HepG2 (cell line): ENCODE measurements at regions not wholly inside any gene's neighbourhood (a gene's known extent, or its start where the extent isn't known, plus 50 kb on each side); places are given as distances from the start of the nearest gene placed in this dataset.

Experiments
- ATAC-seq: fragments of 200-7000 bp; cut with Tn5 transposase; 3 replicates; pipeline ENCODE4 v1.9.1; 2020; ENCODE audit warnings: mild to moderate bottlenecking, moderate library complexity
- BruUV-seq: library from RNA; stranded (reverse); fragments of 400-500 nt; replicated peaks from 2 replicates; lab custom pipeline; 2021; lab: Mats Ljungman, UMichigan
- CTCF ChIA-PET: fragments of 300-600 bp; formaldehyde crosslinking; extraction: SDS; loops from one replicate; lab custom pipeline; 2021; ENCODE audit warnings: low total read pairs, inconsistent platforms, low intra/inter-chr PET ratio; lab: Yijun Ruan, JAX
- POLR2A ChIA-PET: fragments of 350-600 bp; sonication (Branson Sonifier 250); formaldehyde crosslinking; loops from one replicate; lab custom pipeline; 2020; ENCODE audit warnings: antibody characterized with exemption, inconsistent platforms; lab: Yijun Ruan, JAX
- DNase-seq: peaks from one replicate; pipeline ENCODE4 v3.0.0-alpha.2; 2015; ENCODE audit warnings: low spot score
- FAIRE-seq: peaks from 3 replicates; lab custom pipeline; 2011; peaks lifted over from hg19 to GRCh38; lab: Jason Lieb, UNC
- H2AFZ ChIP-seq: one replicate; pipeline ENCODE4 v1.6.1; 2011; ENCODE audit warnings: low read length, inconsistent platforms
- H3K27ac ChIP-seq: fragments of 300-600 bp; 3 replicates; pipeline ENCODE4 v1.8.0; 2011; ENCODE audit warnings: mixed run types, mild to moderate bottlenecking, mixed read lengths, low read length, inconsistent platforms; ENCODE audit not compliant: insufficient read depth; ENCODE audit errors: extremely low read length
- H3K27me3 ChIP-seq, 2 experiments: fragments of 200-600 bp in 1 of 2; 2 replicates in 1 of 2; 3 replicates in 1 of 2; pipeline versions ENCODE4 v1.6.0 to v1.8.0; 2011; ENCODE audit warnings: low read length in 2 of 2, mild to moderate bottlenecking in 2 of 2, moderate library complexity in 2 of 2, inconsistent platforms in 1 of 2; ENCODE audit not compliant: insufficient read depth in 2 of 2, control insufficient read depth in 1 of 2
- H3K36me3 ChIP-seq, 2 experiments: fragments of 200-600 bp in 1 of 2; replicated peaks in 1 of 2; 2 replicates in 1 of 2; 3 replicates in 1 of 2; pipeline versions ENCODE4 v1.5.1 to v1.8.0; 2011; ENCODE audit warnings: low read length in 2 of 2, inconsistent platforms in 1 of 2; ENCODE audit not compliant: insufficient read depth in 2 of 2, control insufficient read depth in 1 of 2
- H3K4me1 ChIP-seq: 2 replicates; pipeline ENCODE4 v1.5.1; 2012; ENCODE audit warnings: low read length, inconsistent platforms; ENCODE audit not compliant: insufficient read depth
- H3K4me2 ChIP-seq: 2 replicates; pipeline ENCODE4 v1.6.0; 2011; ENCODE audit warnings: low read depth, low read length, inconsistent platforms
- H3K4me3 ChIP-seq, 3 experiments: fragments of 200-600 bp in 1 of 3; sonication (generic), shearing (Covaris generic) in 1 of 3; replicated peaks in 1 of 3; 2 replicates each; pipeline ENCODE4 v1.5.1; 2011 to 2016; ENCODE audit warnings: low read length in 3 of 3, inconsistent platforms in 2 of 3, low read depth in 2 of 3, mild to moderate bottlenecking in 2 of 3, control low read depth in 1 of 3, mixed read lengths in 1 of 3; ENCODE audit not compliant: insufficient read depth in 1 of 3
- H3K79me2 ChIP-seq: one replicate; pipeline ENCODE4 v1.6.1; 2011; ENCODE audit warnings: low read length, inconsistent platforms; ENCODE audit not compliant: insufficient read depth
- H3K9ac ChIP-seq: 2 replicates; pipeline ENCODE4 v1.6.0; 2011; ENCODE audit warnings: mild to moderate bottlenecking, low read depth, low read length, inconsistent platforms; ENCODE audit not compliant: insufficient read depth
- H3K9me3 ChIP-seq: 2 replicates; pipeline ENCODE4 v1.5.1; 2012; ENCODE audit warnings: mild to moderate bottlenecking, low read length
- H4K20me1 ChIP-seq: 2 replicates; pipeline ENCODE4 v1.6.0; 2011; ENCODE audit warnings: inconsistent platforms, mild to moderate bottlenecking, low read length, moderate library complexity; ENCODE audit not compliant: insufficient read depth
- EEA1 ChIP-seq: sonication (generic); formaldehyde crosslinking; IDR thresholded peaks from 2 replicates; pipeline ENCODE4 v1.5.1; 2020; ENCODE audit warnings: mild to moderate bottlenecking, missing genetic modification reagents, borderline replicate concordance
- HOXA5 ChIP-seq: sonication (generic); formaldehyde crosslinking; IDR thresholded peaks from 2 replicates; pipeline ENCODE4 v1.4.0; 2020; ENCODE audit warnings: missing genetic modification reagents
- NCOR1 ChIP-seq: fragments of 200-600 bp; sonication (generic); IDR thresholded peaks from 2 replicates; pipeline ENCODE4 v1.7.0; 2017; ENCODE audit warnings: antibody characterized with exemption, low read length, borderline replicate concordance
- PHB2 ChIP-seq: fragments of 450-650 bp; IDR thresholded peaks from 2 replicates; pipeline ENCODE4 v1.6.1; 2018; ENCODE audit not compliant: partially characterized antibody
- TEAD2 ChIP-seq: sonication (generic); formaldehyde crosslinking; IDR thresholded peaks from 2 replicates; pipeline ENCODE4 v1.9.0; 2021; ENCODE audit warnings: missing genetic modification reagents
- ZBTB38 ChIP-seq: sonication (generic); formaldehyde crosslinking; IDR thresholded peaks from 2 replicates; pipeline ENCODE4 v1.5.1; 2020; ENCODE audit warnings: mild to moderate bottlenecking, missing genetic modification reagents
- ZFP41 ChIP-seq: sonication (generic); formaldehyde crosslinking; IDR thresholded peaks from 2 replicates; pipeline ENCODE4 v1.4.0; 2020; ENCODE audit warnings: mild to moderate bottlenecking, missing genetic modification reagents, borderline replicate concordance
- ZNF17 ChIP-seq: sonication (generic); formaldehyde crosslinking; IDR thresholded peaks from 2 replicates; pipeline ENCODE4 v1.5.0; 2020; ENCODE audit warnings: mild to moderate bottlenecking, missing genetic modification reagents
- ZNF230 ChIP-seq: sonication (generic); formaldehyde crosslinking; IDR thresholded peaks from 2 replicates; pipeline ENCODE4 v1.4.0; 2020; ENCODE audit warnings: mild to moderate bottlenecking, missing genetic modification reagents
- ZNF337 ChIP-seq: sonication (generic); formaldehyde crosslinking; IDR thresholded peaks from 2 replicates; pipeline ENCODE4 v1.5.1; 2020; ENCODE audit warnings: missing genetic modification reagents, low read depth, mild to moderate bottlenecking, borderline replicate concordance
- ZNF430 ChIP-seq: sonication (generic); formaldehyde crosslinking; IDR thresholded peaks from 2 replicates; pipeline ENCODE4 v1.9.0; 2021; ENCODE audit warnings: mild to moderate bottlenecking, missing genetic modification reagents
- ZNF619 ChIP-seq: sonication (generic); formaldehyde crosslinking; IDR thresholded peaks from 2 replicates; pipeline ENCODE4 v1.4.0; 2020; ENCODE audit warnings: mild to moderate bottlenecking, missing genetic modification reagents
- ZNF761 ChIP-seq: sonication (generic); formaldehyde crosslinking; conservative IDR thresholded peaks from 2 replicates; pipeline ENCODE4 v1.4.0; 2020; ENCODE audit warnings: mild to moderate bottlenecking, missing genetic modification reagents
- ZNF768 ChIP-seq: sonication (generic); formaldehyde crosslinking; IDR thresholded peaks from 2 replicates; pipeline ENCODE4 v1.4.0; 2020; ENCODE audit warnings: missing genetic modification reagents
- ZNF777 ChIP-seq: sonication (generic); formaldehyde crosslinking; IDR thresholded peaks from 2 replicates; pipeline ENCODE4 v1.4.0; 2020; ENCODE audit warnings: missing genetic modification reagents
- WGBS: methylation state at CpG from one replicate; pipeline ENCODE4 v1.1.6; 2017; ENCODE audit warnings: low lambda C conversion rate; 5-methylcytosine and 5-hydroxymethylcytosine counted together
- in situ Hi-C: cut with HindIII; loops from 2 replicates; pipeline ENCODE4 v1.10.0; 2017; ENCODE audit warnings: low pct_unique_long_range_greater_than_20kb; ENCODE audit not compliant: extremely low pct_ligation_motif_present
- intact Hi-C: fragments of 100-400 bp; cut with micrococcal nuclease; formaldehyde crosslinking; loops from one replicate; pipeline ENCODE4 v1.10.0; 2022; ENCODE audit not compliant: unreplicated experiment
- TF ChIP-seq, protein P1 (sequence below): sonication (generic); formaldehyde crosslinking; IDR thresholded peaks from 2 replicates; pipeline ENCODE4 v1.5.0; 2020; ENCODE audit warnings: missing genetic modification reagents

DNA sequence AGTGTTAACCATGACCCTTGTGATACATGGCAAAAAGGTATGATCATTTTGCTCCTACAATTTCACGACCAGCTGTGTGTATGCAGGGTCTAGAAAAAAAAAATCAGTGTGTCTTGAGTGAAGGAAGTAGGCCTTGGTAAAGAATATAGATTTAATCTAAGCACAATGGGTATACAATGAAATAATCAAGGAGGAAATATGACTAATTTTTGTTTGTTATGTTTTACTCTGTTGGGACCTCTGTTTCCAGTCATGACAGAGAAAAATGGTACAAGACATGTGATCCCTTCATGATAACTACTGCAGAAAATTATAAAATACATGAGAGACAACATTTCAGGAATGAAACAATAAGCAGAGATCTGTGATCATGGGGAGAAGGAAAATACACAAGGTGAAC lies 835.5 kb downstream of the PDHA2 start:
- POLR2A ChIA-PET, result no interaction called here
- Histone ChIP-seq H3K79me2 (no peaks in the 10 kb centered on the region), H3K4me1 (no peaks in the 10 kb centered on the region), H3K9me3 (peaks cover 22% of the 10 kb centered on the region), H3K4me3 (no peak overlapping the region), H3K27me3 (no peaks in the 10 kb centered on the region), H2AFZ (no peak overlapping the region), H3K4me2 (no peak overlapping the region), H3K36me3 (no peaks in the 10 kb centered on the region), H3K9ac (no peak overlapping the region)
- in situ Hi-C loops, result no loop called here
- DNase-seq (no peak), FAIRE-seq (no peak), ATAC-seq (no peak)
- CTCF ChIA-PET, result no interaction called here
- intact Hi-C loops, result no loop called here
- TF ChIP-seq ZNF430 (CRISPR knock-in tag) (no peak), ZNF761 (CRISPR knock-in tag) (no peak), ZNF777 (CRISPR knock-in tag) (no peak), ZNF17 (CRISPR knock-in tag) (no peak), ZNF768 (CRISPR knock-in tag) (no peak), ZFP41 (CRISPR knock-in tag) (no peak), PHB2 (no peak), NCOR1 (no peak), EEA1 (CRISPR knock-in tag) (no peak), ZNF337 (no peak), TEAD2 (CRISPR knock-in tag) (no peak), ZNF619 (CRISPR knock-in tag) (no peak), ZBTB38 (CRISPR knock-in tag) (no peak), ZNF230 (CRISPR knock-in tag) (no peak), HOXA5 (CRISPR knock-in tag) (no peak)
- TF ChIP-seq, protein P1, sequence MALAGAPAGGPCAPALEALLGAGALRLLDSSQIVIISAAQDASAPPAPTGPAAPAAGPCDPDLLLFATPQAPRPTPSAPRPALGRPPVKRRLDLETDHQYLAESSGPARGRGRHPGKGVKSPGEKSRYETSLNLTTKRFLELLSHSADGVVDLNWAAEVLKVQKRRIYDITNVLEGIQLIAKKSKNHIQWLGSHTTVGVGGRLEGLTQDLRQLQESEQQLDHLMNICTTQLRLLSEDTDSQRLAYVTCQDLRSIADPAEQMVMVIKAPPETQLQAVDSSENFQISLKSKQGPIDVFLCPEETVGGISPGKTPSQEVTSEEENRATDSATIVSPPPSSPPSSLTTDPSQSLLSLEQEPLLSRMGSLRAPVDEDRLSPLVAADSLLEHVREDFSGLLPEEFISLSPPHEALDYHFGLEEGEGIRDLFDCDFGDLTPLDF, result no peak
- TF ChIP-seq, all 625 proteins: peak for 0
- 2% methylated on average over 1 of the region's 1 CpG for WGBS
- no peaks in the 10 kb centered on the region for H4K20me1 ChIP-seq
- no peak overlapping the region for H3K27ac ChIP-seq
- BruUV-seq, result no TSS peak
